ENCODE measurements at regions not wholly inside any gene's neighbourhood (a gene's known extent, or its start where the extent isn't known, plus 50 kb on each side); places are given as distances from the start of the nearest gene placed in this dataset.

GRCh38 chr5:2164586-2164985, 281.9 kb upstream of the IRX4 start:
- no peak for TF ChIP-seq CTCF (IDR thresholded peaks at IDR 0.05)
- H3K4me1 ChIP-seq = no peaks in the 10 kb centered on the region
- H3K27ac ChIP-seq = no peak overlapping the region
- no peaks in the 10 kb centered on the region for H3K27me3 ChIP-seq
- no peak for DNase-seq (ENCODE audit: low spot score)
- no peaks in the 10 kb centered on the region for H3K9me3 ChIP-seq
- no peaks in the 10 kb centered on the region for H3K36me3 ChIP-seq
- H3K4me3 ChIP-seq = no peak overlapping the region

DNA sequence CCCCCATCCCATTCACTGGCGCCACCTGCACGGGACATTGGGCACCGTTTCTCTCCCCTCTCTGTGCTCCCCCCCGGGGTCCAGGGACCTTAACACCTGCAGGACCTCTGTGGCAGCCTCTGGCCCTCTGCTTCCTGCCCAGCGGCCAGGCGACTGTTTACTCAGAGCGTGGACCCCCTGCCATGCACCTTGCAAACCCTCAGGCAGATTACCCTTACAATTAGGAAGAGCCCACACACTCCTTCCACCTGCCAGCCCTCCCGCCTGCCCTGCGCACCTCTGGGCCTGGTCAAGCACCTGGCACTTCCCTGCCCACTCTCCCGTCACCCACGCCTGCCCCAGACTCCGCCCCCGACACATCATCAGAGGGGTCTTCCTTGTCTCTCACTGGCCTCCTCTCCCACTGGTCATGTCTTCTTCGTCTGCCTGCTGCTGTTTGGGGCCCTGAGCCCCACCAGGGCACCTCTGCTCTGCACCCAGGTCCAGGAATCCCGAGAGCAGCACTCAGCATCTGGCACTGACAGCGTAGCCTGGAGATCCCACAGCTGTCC, 281.3 kb upstream of the IRX4 start:
- Histone ChIP-seq H3K27ac (no peak overlapping the region), H3K9me3 (no peaks in the 10 kb centered on the region), H3K4me3 (no peak overlapping the region), H3K36me3 (no peaks in the 10 kb centered on the region), H3K27me3 (no peaks in the 10 kb centered on the region), H3K4me1 (no peaks in the 10 kb centered on the region)
- no peak for DNase-seq (ENCODE audit: low spot score)
- TF ChIP-seq CTCF (IDR thresholded peaks at IDR 0.05) = no peak

DNA sequence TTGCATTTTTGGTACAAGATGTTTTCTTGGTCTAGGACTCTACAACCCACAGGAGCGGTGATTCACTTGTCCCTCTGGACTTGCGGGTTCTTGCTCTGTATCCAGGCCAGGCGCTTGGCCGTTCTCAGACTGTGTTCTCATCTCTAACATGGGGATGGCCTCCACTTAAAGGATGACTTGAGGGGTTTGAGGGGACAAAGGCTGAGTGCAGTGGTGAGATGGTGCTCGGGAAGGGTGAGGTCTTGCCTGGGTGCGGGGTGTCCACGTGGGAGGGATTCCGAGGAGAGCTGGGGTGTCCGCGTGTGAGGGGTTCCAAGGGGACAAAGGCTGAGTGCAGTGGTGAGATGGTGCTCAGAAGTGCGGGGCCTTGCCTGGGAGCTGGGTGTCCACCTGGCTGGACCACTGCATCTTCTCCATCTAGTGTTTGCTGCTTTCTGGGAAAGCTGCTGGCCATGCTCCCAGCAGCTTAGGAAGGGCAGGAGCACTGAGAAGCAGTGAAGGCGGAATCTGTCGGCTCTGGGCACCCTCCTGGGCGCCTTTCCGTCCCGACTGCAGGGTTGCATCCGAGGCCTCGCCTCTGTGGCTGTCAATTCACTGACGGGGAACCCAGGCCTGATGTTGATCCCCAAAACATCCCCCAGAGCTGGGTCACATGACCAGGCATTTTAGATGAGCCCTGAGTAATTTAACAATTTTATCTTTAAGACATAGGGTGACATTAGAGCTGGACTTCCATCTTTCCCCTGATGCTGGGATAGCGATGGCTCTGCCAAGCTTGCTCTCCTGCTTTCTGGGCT, 280.5 kb upstream of the IRX4 start:
- TF ChIP-seq CTCF (IDR thresholded peaks at IDR 0.05) = no peak
- no peaks in the 10 kb centered on the region for H3K4me1 ChIP-seq
- H3K27ac ChIP-seq = no peak overlapping the region
- DNase-seq (ENCODE audit: low spot score) = no peak
- no peak overlapping the region for H3K4me3 ChIP-seq
- H3K36me3 ChIP-seq = no peaks in the 10 kb centered on the region
- H3K27me3 ChIP-seq = no peaks in the 10 kb centered on the region
- H3K9me3 ChIP-seq = no peaks in the 10 kb centered on the region

GRCh38 chr5:2160811-2161210, 278.1 kb upstream of the IRX4 start:
- Histone ChIP-seq H3K4me3 (no peak overlapping the region), H3K4me1 (no peaks in the 10 kb centered on the region)

DNA sequence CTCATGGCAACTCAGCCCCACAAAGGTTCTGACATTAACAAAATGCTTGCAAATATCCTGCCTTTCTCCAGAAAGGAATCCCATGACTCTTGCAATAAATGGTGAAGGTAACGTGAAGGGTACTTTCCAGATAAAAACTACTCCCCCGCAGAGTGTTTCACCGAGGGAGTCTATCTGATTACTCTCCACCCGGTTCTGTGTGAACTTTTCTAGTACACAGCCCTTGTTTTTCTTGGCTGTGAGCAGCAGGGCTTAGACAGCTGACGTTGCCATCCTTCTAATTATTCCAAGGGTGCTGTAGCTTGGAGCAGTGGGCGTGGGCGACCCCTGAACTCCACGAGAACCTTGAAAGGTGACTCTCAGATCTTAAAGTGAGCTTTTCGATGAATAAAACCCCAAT, 276.0 kb upstream of the IRX4 start:
- no peaks in the 10 kb centered on the region for H3K9me3 ChIP-seq
- no peak overlapping the region for H3K4me3 ChIP-seq
- no peak for TF ChIP-seq CTCF (IDR thresholded peaks at IDR 0.05)
- H3K27ac ChIP-seq = no peak overlapping the region
- no peak for DNase-seq (ENCODE audit: low spot score)
- no peaks in the 10 kb centered on the region for H3K27me3 ChIP-seq
- H3K4me1 ChIP-seq = no peaks in the 10 kb centered on the region
- no peaks in the 10 kb centered on the region for H3K36me3 ChIP-seq

More at GRCh38 chr5:2160811-2161210, 278.1 kb upstream of the IRX4 start:
- Histone ChIP-seq H3K27ac (no peak overlapping the region), H3K27me3 (no peaks in the 10 kb centered on the region), H3K36me3 (no peaks in the 10 kb centered on the region), H3K9me3 (no peaks in the 10 kb centered on the region)
- DNase-seq (ENCODE audit: low spot score) = no peak
- TF ChIP-seq CTCF (IDR thresholded peaks at IDR 0.05) = no peak
